ENCODE measurements at regions not wholly inside any gene's neighbourhood (a gene's known extent, or its start where the extent isn't known, plus 50 kb on each side); places are given as distances from the start of the nearest gene placed in this dataset.
"Not testable (repeated sequence)": the region's sequence is repeated elsewhere in the genome, so short reads cannot be mapped to it uniquely, and the experiment has no call there.

- DNase-seq (ENCODE audit: low spot score), result no peak
Measured at GRCh38 chr11:91650802-91651201, 573.8 kb upstream of the FAT3 start.

- DNase-seq (ENCODE audit: low spot score), result no peak
Measured at GRCh38 chr11:91641153-91641552, 583.5 kb upstream of the FAT3 start.

- no peak for DNase-seq (ENCODE audit: low spot score)
Measured at GRCh38 chr11:91639359-91639758, 585.3 kb upstream of the FAT3 start.

- no peak for DNase-seq (ENCODE audit: low spot score)
Measured at GRCh38 chr11:91630916-91631673, 593.5 kb upstream of the FAT3 start.

GRCh38 chr11:91625495-91625894 lies 599.1 kb upstream of the FAT3 start:
- no peak for DNase-seq (ENCODE audit: low spot score)

- DNase-seq (ENCODE audit: low spot score), result no peak
Measured at GRCh38 chr11:91624021-91624420, 600.6 kb upstream of the FAT3 start.

GRCh38 chr11:91608677-91609076 lies 615.9 kb upstream of the FAT3 start:
- DNase-seq (ENCODE audit: low spot score), result no peak

GRCh38 chr11:91596111-91596510 lies 628.5 kb upstream of the FAT3 start:
- DNase-seq (ENCODE audit: low spot score), result no peak

GRCh38 chr11:91591021-91591420 lies 633.6 kb upstream of the FAT3 start:
- no peak for DNase-seq (ENCODE audit: low spot score)

- DNase-seq (ENCODE audit: low spot score), result no peak
Measured at GRCh38 chr11:91587131-91587530, 637.5 kb upstream of the FAT3 start.

- DNase-seq (ENCODE audit: low spot score), result no peak
Measured at GRCh38 chr11:91585035-91585801, 639.4 kb upstream of the FAT3 start.

GRCh38 chr11:91563176-91563575 lies 661.4 kb upstream of the FAT3 start:
- DNase-seq (ENCODE audit: low spot score), result no peak

GRCh38 chr11:91560434-91560833 lies 664.2 kb upstream of the FAT3 start:
- DNase-seq (ENCODE audit: low spot score), result no peak

GRCh38 chr11:91538065-91538464 lies 686.6 kb upstream of the FAT3 start:
- DNase-seq (ENCODE audit: low spot score), result no peak

- DNase-seq (ENCODE audit: low spot score), result no peak
Measured at GRCh38 chr11:91536366-91536765, 688.3 kb upstream of the FAT3 start.

- DNase-seq (ENCODE audit: low spot score), result no peak
Measured at GRCh38 chr11:91528965-91529364, 695.7 kb upstream of the FAT3 start.

- no peak for DNase-seq (ENCODE audit: low spot score)
Measured at GRCh38 chr11:91527380-91528030, 697.1 kb upstream of the FAT3 start.

GRCh38 chr11:91513734-91514133 lies 710.9 kb upstream of the FAT3 start:
- DNase-seq (ENCODE audit: low spot score), result no peak

- no peak for DNase-seq (ENCODE audit: low spot score)
Measured at GRCh38 chr11:91497847-91498246, 726.8 kb upstream of the FAT3 start.

- DNase-seq (ENCODE audit: low spot score), result no peak
Measured at GRCh38 chr11:91495837-91496236, 728.8 kb upstream of the FAT3 start.

GRCh38 chr11:91489989-91490388 lies 734.6 kb upstream of the FAT3 start:
- DNase-seq (ENCODE audit: low spot score), result no peak

- not testable (repeated sequence) for DNase-seq (ENCODE audit: low spot score)
Measured at GRCh38 chr11:91483956-91484355, 740.7 kb upstream of the FAT3 start.

- not testable (repeated sequence) for DNase-seq (ENCODE audit: low spot score)
Measured at GRCh38 chr11:91481875-91482274, 742.7 kb upstream of the FAT3 start.
